HCT116 (cell line): ENCODE measurements at regions not wholly inside any gene's neighbourhood (a gene's known extent, or its start where the extent isn't known, plus 50 kb on each side); places are given as distances from the start of the nearest gene placed in this dataset.

Source experiments
- ATAC-seq: fragments of 200-7000 bp; cut with Tn5 transposase; 2 replicates; pipeline ENCODE4 v1.9.1; 2020; ENCODE audit warnings: mild to moderate bottlenecking, moderate library complexity
- BruUV-seq: library from RNA; stranded (reverse); fragments of 400-500 nt; replicated peaks from 2 replicates; lab custom pipeline; 2021; lab: Mats Ljungman, UMichigan
- CTCF ChIA-PET: fragments of 300-600 bp; sonication (Branson Sonifier 250); formaldehyde crosslinking; loops from one replicate; lab custom pipeline; 2021; ENCODE audit warnings: antibody characterized with exemption; lab: Charles Lee
- POLR2A ChIA-PET: fragments of 300-600, 350-600 bp; sonication (Branson Sonifier 250); formaldehyde crosslinking; loops from one replicate; lab custom pipeline; 2021; ENCODE audit warnings: antibody characterized with exemption; lab: Charles Lee
- RAD21 ChIA-PET, 2 experiments: fragments of 300-600 bp; sonication (Branson Sonifier 250); formaldehyde crosslinking; loops; one replicate each; lab custom pipeline; 2023; ENCODE audit warnings: low total read pairs in 2 of 2; ENCODE audit not compliant: uncharacterized antibody in 2 of 2, unreplicated experiment in 2 of 2, low non-redundant PET in 1 of 2; lab: Charles Lee
- DNase-seq: peaks from one replicate; pipeline ENCODE4 v3.0.0-alpha.2; 2010; ENCODE audit warnings: low read depth, low spot score
- H2AFZ ChIP-seq: fragments of 200-600 bp; shearing (Covaris generic), sonication (generic); 2 replicates; pipeline ENCODE4 v1.6.1; 2017; ENCODE audit warnings: low read depth, mixed run types, mixed read lengths, antibody characterized with exemption, low read length; ENCODE audit not compliant: poor library complexity, severe bottlenecking
- H3K27ac ChIP-seq: 2 replicates; pipeline ENCODE4 v1.5.1; 2012; ENCODE audit warnings: low read depth, low read length
- H3K27me3 ChIP-seq: fragments of 200-600 bp; sonication (generic); 2 replicates; pipeline ENCODE4 v1.6.1; 2016; ENCODE audit warnings: mixed run types, low read length, mixed read lengths; ENCODE audit not compliant: insufficient read depth
- H3K36me3 ChIP-seq, 2 experiments: fragments of 200-500 bp in 1 of 2; fragments of 200-600 bp in 1 of 2; sonication (Bioruptor generic) in 1 of 2; sonication (generic) in 1 of 2; 2 replicates each; pipeline versions ENCODE4 v1.5.1 to v1.6.1; 2014 to 2016; ENCODE audit warnings: low read length in 2 of 2, inconsistent platforms in 1 of 2, mixed read lengths in 1 of 2, mixed run types in 1 of 2; ENCODE audit not compliant: insufficient read depth in 2 of 2, control insufficient read depth in 1 of 2
- H3K4me1 ChIP-seq, 2 experiments: fragments of 200-600 bp in 1 of 2; sonication (generic) in 1 of 2; 2 replicates each; pipeline versions ENCODE4 v1.5.1 to v1.6.1; 2012 to 2017; ENCODE audit warnings: low read length in 2 of 2, inconsistent platforms in 1 of 2, mild to moderate bottlenecking in 1 of 2, mixed read lengths in 1 of 2, mixed run types in 1 of 2, moderate library complexity in 1 of 2; ENCODE audit not compliant: insufficient read depth in 2 of 2, control insufficient read depth in 1 of 2
- H3K4me2 ChIP-seq: fragments of 200-600 bp; sonication (generic); 2 replicates; pipeline ENCODE4 v1.6.1; 2017; ENCODE audit warnings: mixed run types, low read length, mixed read lengths
- H3K4me3 ChIP-seq, 2 experiments: fragments of 200-600 bp in 1 of 2; sonication (generic) in 1 of 2; replicated peaks in 1 of 2; 2 replicates each; pipeline ENCODE4 v1.5.1; 2011 to 2016; ENCODE audit warnings: low read length in 2 of 2, control low read depth in 1 of 2, low read depth in 1 of 2, mild to moderate bottlenecking in 1 of 2, mixed read lengths in 1 of 2, mixed run types in 1 of 2
- H3K79me2 ChIP-seq: fragments of 200-600 bp; sonication (generic); 2 replicates; pipeline ENCODE4 v1.6.1; 2017; ENCODE audit warnings: mild to moderate bottlenecking, mixed run types, low read length, moderate library complexity, mixed read lengths; ENCODE audit not compliant: insufficient read depth
- H3K9ac ChIP-seq: fragments of 200-600 bp; sonication (generic); 2 replicates; pipeline ENCODE4 v1.6.1; 2016; ENCODE audit warnings: low read length, mixed read lengths
- H3K9me2 ChIP-seq: fragments of 200-600 bp; sonication (generic), shearing (Covaris generic); 2 replicates; pipeline ENCODE4 v1.6.1; 2017; ENCODE audit warnings: mixed run types, mild to moderate bottlenecking, moderate library complexity; ENCODE audit not compliant: insufficient read depth
- H3K9me3 ChIP-seq, 2 experiments: fragments of 200-500 bp in 1 of 2; fragments of 200-600 bp in 1 of 2; sonication (Bioruptor generic) in 1 of 2; sonication (generic) in 1 of 2; 2 replicates each; pipeline ENCODE4 v1.6.1; 2014 to 2017; ENCODE audit warnings: low read length in 2 of 2, mixed read lengths in 2 of 2, inconsistent platforms in 1 of 2, low read depth in 1 of 2, mild to moderate bottlenecking in 1 of 2, mixed run types in 1 of 2, moderate library complexity in 1 of 2; ENCODE audit not compliant: control insufficient read depth in 1 of 2, insufficient read depth in 1 of 2
- H4K20me1 ChIP-seq: fragments of 200-600 bp; sonication (generic), shearing (Covaris generic); 2 replicates; pipeline ENCODE4 v1.6.1; 2017; ENCODE audit warnings: mixed run types, mild to moderate bottlenecking, moderate library complexity; ENCODE audit not compliant: insufficient read depth
- ATF3 ChIP-seq: IDR thresholded peaks from 2 replicates; pipeline ENCODE4 v1.6.1; 2012
- CTCF ChIP-seq, 3 experiments: fragments of 200-600 bp in 1 of 3; sonication (generic) in 1 of 3; IDR thresholded peaks in 2 of 3; conservative IDR thresholded peaks in 1 of 3; 2 replicates each; pipeline ENCODE4 v1.5.1; 2012 to 2017; ENCODE audit warnings: low read depth in 2 of 3, low read length in 2 of 3, antibody characterized with exemption in 1 of 3, borderline replicate concordance in 1 of 3, control low read depth in 1 of 3, mild to moderate bottlenecking in 1 of 3, mixed read lengths in 1 of 3, mixed run types in 1 of 3, moderate library complexity in 1 of 3; ENCODE audit not compliant: insufficient read depth in 1 of 3
- EGR1 ChIP-seq: IDR thresholded peaks from 2 replicates; pipeline ENCODE4 v1.6.1; 2012; ENCODE audit warnings: low read depth
- EZH2 ChIP-seq: fragments of 200-600 bp; sonication (generic); IDR thresholded peaks from 2 replicates; pipeline ENCODE4 v1.6.1; 2017; ENCODE audit warnings: antibody characterized with exemption, mixed run types
- EZH2phosphoT487 ChIP-seq: fragments of 200-600 bp; IDR thresholded peaks from 2 replicates; pipeline ENCODE4 v1.6.1; 2018; ENCODE audit warnings: antibody characterized with exemption, borderline replicate concordance
- FOSL1 ChIP-seq: IDR thresholded peaks from 2 replicates; pipeline ENCODE4 v1.6.1; 2012; ENCODE audit warnings: low read depth
- JUND ChIP-seq: IDR thresholded peaks from 2 replicates; pipeline ENCODE4 v1.6.1; 2012
- POLR2A ChIP-seq: IDR thresholded peaks from 2 replicates; pipeline ENCODE4 v1.7.0; 2011; ENCODE audit warnings: borderline replicate concordance; ENCODE audit not compliant: insufficient read depth, insufficient read length; ENCODE audit errors: extremely low read depth
- POLR2AphosphoS5 ChIP-seq: IDR thresholded peaks from 2 replicates; pipeline ENCODE4 v1.6.1; 2011; ENCODE audit warnings: mild to moderate bottlenecking, low read depth, low read length, moderate library complexity
- RAD21 ChIP-seq: IDR thresholded peaks from 2 replicates; pipeline ENCODE4 v1.6.1; 2012; ENCODE audit warnings: low read depth, mild to moderate bottlenecking
- SIN3A ChIP-seq: IDR thresholded peaks from 2 replicates; pipeline ENCODE4 v1.6.1; 2012; ENCODE audit warnings: low read depth
- SP1 ChIP-seq: IDR thresholded peaks from 2 replicates; pipeline ENCODE4 v1.6.1; 2012; ENCODE audit warnings: low read depth
- YY1 ChIP-seq: IDR thresholded peaks from 2 replicates; pipeline ENCODE4 v1.6.1; 2011; ENCODE audit warnings: low read length, low read depth, moderate library complexity, mild to moderate bottlenecking; ENCODE audit not compliant: insufficient replicate concordance; ENCODE audit errors: extremely low read depth
- ZBTB33 ChIP-seq: IDR thresholded peaks from 2 replicates; pipeline ENCODE4 v1.6.1; 2011; ENCODE audit warnings: mild to moderate bottlenecking, low read length, moderate library complexity; ENCODE audit not compliant: insufficient replicate concordance; ENCODE audit errors: extremely low read depth
- ZNF274 ChIP-seq: fragments of 200-500 bp; sonication (Bioruptor generic); IDR thresholded peaks from 2 replicates; pipeline ENCODE4 v1.6.1; 2014; ENCODE audit warnings: mild to moderate bottlenecking, low read depth, low read length, inconsistent platforms
- intact Hi-C: fragments of 100-400 bp; cut with micrococcal nuclease; formaldehyde crosslinking; loops from 2 replicates; pipeline ENCODE4 v1.10.0; 2022

GRCh38 chr5:57817001-57817453, 334.4 kb upstream of the ACTBL2 start:
- Histone ChIP-seq H3K4me3 (no peak overlapping the region), H3K27ac (no peak overlapping the region), H3K9ac (no peak overlapping the region), H3K9me2 (no peaks in the 10 kb centered on the region), H3K9me3 (no peaks in the 10 kb centered on the region), H3K27me3 (no peaks in the 10 kb centered on the region), H2AFZ (no peak overlapping the region), H4K20me1 (no peaks in the 10 kb centered on the region), H3K36me3 (0 out of 4 replicates have a peak, but pooled peaks cover 0 to 3% of the 10 kb centered on the region in 2 experiments), H3K4me1 (peaks cover 5 to 20% of the 10 kb centered on the region in 2 experiments; a peak in 3 of 4 replicates), H3K79me2 (no peaks in the 10 kb centered on the region), H3K4me2 (peak overlapping the region; percentile 28; the same call in 1 of the 2 replicates)
- BruUV-seq, result no TSS peak
- TF ChIP-seq YY1, result no peak
- no peak for TF ChIP-seq POLR2AphosphoS5
- TF ChIP-seq CTCF (IDR thresholded peaks at IDR 0.05 in 2 of 3, conservative IDR thresholded peaks at IDR 0.05 in 1 of 3; ENCODE audit: borderline replicate concordance in 1 of 3, insufficient read depth in 1 of 3, low read depth in 2 of 3, low read length in 2 of 3), result no peak
- no peak for TF ChIP-seq EZH2
- TF ChIP-seq ZBTB33, result no peak
- TF ChIP-seq EZH2phosphoT487, result no peak
- TF ChIP-seq SIN3A, result no peak
- TF ChIP-seq ZNF274, result no peak
- TF ChIP-seq POLR2A, result no peak
- no peak for TF ChIP-seq SP1
- no peak for TF ChIP-seq JUND
- no peak for TF ChIP-seq RAD21
- TF ChIP-seq ATF3, result no peak
- TF ChIP-seq EGR1, result no peak
- no peak for TF ChIP-seq FOSL1
- ChIA-PET POLR2A (no interaction called here), CTCF (no interaction called here), RAD21 (no interaction called here)
- no peak for DNase-seq
- intact Hi-C loops, result no loop called here
- ATAC-seq, result no peak
